GM12891 (cell line): ENCODE measurements at regions not wholly inside any gene's neighbourhood (a gene's known extent, or its start where the extent isn't known, plus 50 kb on each side); places are given as distances from the start of the nearest gene placed in this dataset.

Source experiments
- PAX5 ChIP-seq: IDR thresholded peaks from 2 replicates; pipeline ENCODE4 v1.6.1; 2011; ENCODE audit warnings: low read length, moderate library complexity, mild to moderate bottlenecking; ENCODE audit not compliant: insufficient read depth, severe bottlenecking
- POLR2A ChIP-seq: IDR thresholded peaks from 2 replicates; pipeline ENCODE4 v1.6.1; 2011; ENCODE audit warnings: low read depth, low read length, control low read depth
- POLR2AphosphoS5 ChIP-seq: IDR thresholded peaks from 2 replicates; pipeline ENCODE4 v1.6.1; 2011; ENCODE audit warnings: low read depth, low read length, control low read depth
- POU2F2 ChIP-seq: IDR thresholded peaks from 2 replicates; pipeline ENCODE4 v1.6.1; 2011; ENCODE audit warnings: low read depth, mild to moderate bottlenecking, control low read depth, low read length, moderate library complexity
- SPI1 ChIP-seq: IDR thresholded peaks from 2 replicates; pipeline ENCODE4 v1.6.1; 2011; ENCODE audit warnings: low read depth, low read length, control low read depth
- TAF1 ChIP-seq: IDR thresholded peaks from 2 replicates; pipeline ENCODE4 v1.6.1; 2011; ENCODE audit warnings: low read depth, low read length, control low read depth

GRCh38 chr3:95002438-95003046, 939.7 kb downstream of the NSUN3 start:
- no peak for TF ChIP-seq POU2F2
- TF ChIP-seq POLR2A = no peak
- no peak for TF ChIP-seq POLR2AphosphoS5
- TF ChIP-seq TAF1 = no peak
- no peak for TF ChIP-seq PAX5
- TF ChIP-seq SPI1 = no peak
